HG03565 (cell line): ENCODE measurements at regions not wholly inside any gene's neighbourhood (a gene's known extent, or its start where the extent isn't known, plus 50 kb on each side); places are given as distances from the start of the nearest gene placed in this dataset.
"Not testable (repeated sequence)": the region's sequence is repeated elsewhere in the genome, so short reads cannot be mapped to it uniquely, and the experiment has no call there.

Source experiments
- ATAC-seq: cut with Tn5 transposase; IDR thresholded peaks from one replicate; pipeline ENCODE4 v1.9.1; 2021; ENCODE audit warnings: mild to moderate bottlenecking, moderate library complexity; ENCODE audit not compliant: unreplicated experiment

- ATAC-seq: no peak
Measured at GRCh38 chr9:27800692-27801370, 227.6 kb upstream of the C9orf72 start.

GRCh38 chr9:27801545-27801944 is 228.3 kb upstream of the C9orf72 start:
- ATAC-seq: no peak

DNA sequence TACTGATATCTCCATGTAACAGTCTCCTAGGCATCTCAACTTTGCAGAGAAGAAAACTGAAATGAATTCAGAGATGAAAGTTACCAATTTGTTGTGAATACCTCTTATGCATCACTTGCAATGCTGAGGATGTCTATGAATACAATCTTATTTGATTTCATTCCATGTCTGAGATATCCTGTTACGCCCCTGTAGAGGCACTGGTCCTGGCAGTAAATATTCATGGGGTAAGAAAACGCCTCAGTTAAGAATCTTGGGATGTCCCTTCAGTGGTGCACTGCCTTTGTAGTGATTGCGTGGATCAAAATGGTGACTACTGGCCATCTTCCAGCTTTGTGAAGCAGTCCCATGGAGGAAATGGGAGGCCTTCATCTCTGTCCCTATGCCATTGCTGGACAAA is 229.1 kb upstream of the C9orf72 start:
- no peak for ATAC-seq

DNA sequence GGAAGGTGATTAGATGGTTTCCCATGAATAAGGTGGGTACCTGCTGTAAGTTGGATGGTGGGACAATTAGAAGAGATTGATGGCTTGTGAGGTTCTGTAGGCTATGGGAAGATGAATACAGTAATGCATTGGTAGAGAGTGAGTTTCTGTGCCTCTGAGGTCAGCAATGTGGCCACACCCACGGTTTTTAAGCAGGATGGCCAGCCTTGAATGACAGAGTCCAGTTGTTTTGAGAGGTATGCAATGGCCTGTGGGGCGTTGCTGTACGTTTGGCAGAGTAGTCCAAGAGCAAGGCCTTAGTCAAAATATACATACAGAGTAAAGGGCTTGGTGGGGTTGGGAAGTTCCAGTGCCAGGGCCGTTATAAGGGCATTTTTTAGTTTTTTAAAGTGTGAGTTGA is 235.6 kb upstream of the C9orf72 start:
- ATAC-seq: no peak

GRCh38 chr9:27817747-27818146 is 244.5 kb upstream of the C9orf72 start:
- ATAC-seq: no peak

DNA sequence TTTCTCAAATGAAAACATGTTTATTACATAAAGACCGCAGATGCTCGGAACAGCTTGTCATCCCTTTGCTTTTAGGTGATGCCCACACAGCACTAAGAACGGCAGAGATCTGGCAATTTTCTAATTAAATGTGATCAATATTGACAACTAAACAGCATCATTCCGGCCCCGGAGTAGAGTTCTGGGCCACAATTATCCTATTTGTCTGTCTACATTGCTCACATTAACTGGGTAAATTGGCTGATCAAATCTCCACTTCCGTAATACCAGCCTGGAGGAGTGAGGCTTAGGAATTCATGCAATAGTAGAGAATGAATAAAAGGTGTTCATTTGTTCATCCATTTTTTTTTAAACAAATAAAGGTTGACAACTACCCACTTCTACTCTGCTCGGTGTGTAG is 245.1 kb upstream of the C9orf72 start:
- no peak for ATAC-seq

GRCh38 chr9:27828908-27829307 is 255.6 kb upstream of the C9orf72 start:
- ATAC-seq: no peak

DNA sequence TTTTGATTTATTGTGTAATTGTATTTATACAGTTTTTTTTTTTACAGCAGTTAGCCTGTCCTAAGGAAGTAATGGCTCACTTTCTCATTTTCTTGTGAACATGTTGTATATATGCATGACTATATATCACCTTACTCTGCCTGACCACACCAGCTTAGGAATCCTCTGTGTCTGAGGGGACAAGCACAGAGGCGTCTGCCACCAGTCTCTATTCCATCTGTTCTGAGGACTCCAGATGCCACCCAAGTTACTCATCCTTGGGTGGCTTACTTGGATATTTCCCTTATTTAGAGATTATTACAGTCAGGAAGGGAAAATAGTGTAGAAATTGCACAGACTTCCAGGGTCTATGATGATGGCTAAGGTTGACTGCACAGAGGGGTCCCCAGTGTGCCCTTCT is 256.3 kb upstream of the C9orf72 start:
- no peak for ATAC-seq

DNA sequence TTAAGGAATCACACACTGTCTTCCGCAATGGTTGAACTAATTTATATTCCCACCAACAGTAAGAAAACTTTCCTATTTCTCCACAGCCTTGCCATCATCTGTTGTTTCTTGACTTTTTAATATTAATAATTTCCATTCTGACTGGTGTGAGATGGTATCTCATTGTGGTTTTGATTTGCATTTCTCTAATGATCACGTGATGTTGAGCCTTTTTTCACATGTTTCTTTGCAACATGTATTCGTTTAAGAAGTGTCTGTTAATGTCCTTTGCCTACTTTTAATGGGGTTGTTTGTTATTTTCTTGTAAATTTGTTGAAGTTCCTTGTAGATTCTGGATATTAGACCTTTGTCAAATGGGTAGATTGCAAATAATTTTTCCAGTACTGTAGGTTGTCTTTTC is 258.8 kb upstream of the C9orf72 start:
- ATAC-seq: not testable (repeated sequence)

DNA sequence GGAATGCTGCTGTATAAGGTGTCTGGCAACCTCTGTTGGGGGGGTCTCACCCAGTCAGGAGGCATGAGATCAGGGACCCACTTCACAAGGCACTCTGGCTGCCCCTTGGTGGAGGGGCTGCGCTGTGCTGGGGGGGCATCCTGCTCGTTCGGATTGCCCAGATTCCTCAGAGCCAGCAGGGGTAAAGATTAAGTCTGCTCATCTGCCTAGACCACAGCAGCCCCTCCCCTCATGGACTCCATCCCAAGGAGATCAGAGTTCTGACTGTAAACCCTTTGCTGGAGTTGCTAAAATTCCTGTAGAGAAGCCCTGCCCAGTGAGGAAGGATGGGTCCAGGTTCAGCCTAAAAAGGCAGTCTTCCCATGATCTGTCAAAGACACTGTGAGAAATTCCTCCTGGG is 262.0 kb upstream of the C9orf72 start:
- ATAC-seq: no peak

DNA sequence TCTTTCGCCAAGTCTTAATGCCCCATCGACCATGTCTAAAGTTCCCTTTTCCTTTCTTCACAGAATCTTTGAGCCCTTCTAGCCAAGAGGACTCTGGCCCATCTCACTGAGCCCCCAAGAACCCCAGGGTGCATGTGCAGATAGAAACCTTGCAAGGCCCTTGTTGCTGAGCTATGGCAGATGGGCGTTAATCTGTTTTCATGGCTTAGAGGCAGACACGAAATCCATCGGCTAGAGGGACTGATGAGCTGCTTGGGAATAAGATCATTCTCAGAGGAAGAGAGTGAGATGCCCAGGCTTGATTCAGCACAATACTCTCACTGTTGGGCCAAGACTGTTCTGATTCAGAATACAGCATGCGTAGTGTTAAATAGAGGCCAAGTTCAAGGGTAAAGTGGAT is 262.5 kb upstream of the C9orf72 start:
- no peak for ATAC-seq

DNA sequence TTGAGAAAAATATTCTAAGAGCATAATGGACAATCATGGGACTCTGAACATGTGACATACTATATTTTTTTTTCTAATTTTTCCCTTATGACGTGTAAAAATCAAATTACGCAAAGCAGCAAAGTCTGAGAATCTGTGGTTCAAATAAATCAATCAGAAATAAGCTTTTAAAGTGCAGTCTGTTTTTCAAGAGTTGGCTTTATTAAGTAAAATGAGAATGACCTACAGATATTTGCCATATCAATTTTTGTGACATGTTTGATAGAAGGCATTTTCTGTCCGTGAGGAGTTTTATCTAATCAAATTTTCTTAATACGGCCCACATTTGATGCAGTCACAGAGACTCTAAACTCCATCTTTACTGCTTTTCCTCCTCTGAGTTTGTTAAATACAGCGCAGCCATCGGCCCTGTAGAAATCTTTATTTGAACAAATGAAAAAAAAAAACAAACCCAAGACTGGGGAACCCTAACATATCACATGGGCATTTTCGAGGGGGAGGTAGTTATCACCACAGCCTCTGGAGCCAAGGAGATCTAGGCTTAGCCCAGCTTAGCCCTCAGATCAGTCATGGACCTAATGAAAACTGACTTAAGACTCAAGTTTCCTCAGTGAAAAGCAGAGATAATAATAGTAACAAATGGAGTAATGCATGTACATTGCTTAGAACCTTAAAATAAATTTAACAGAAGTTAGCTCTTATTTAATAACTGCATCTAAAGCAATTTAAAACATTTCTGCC is 263.6 kb upstream of the C9orf72 start:
- no peak for ATAC-seq

DNA sequence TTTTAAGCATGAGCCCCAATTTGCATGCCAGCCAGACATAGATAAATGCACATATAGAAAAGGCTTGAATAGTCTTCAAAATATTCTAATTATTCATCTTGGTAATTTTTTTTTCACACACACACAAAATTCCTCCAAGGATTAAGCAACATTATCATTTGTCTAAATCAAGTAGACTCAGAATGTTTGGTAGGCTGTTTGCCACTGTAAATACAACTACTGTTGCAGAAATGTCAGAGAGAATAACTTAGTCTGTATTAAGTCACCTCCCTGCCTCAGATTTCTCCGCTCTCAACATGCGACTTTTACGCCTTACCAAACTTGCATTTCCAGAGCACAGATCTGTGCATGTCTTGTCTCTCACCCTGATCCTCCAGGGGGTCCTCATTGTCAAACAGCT is 265.6 kb upstream of the C9orf72 start:
- no peak for ATAC-seq

DNA sequence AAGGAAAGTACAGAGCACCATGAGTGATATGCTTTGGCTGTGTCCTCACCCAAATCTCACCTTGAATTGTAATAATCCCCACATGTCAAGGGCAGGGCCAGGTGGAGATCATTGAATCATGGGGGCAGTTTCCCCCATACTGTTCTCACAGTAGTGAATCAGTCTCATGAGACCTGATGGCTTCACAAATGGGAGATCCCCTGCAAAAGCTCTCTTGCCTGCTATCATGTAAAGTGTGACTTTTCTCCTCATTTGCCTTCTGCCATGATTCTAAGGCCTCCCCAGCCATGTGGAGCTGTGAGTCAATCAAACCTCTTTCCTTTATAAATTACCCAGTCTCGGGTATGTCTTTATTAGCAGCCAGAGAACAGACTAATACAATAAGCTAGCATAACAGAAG is 266.5 kb upstream of the C9orf72 start:
- not testable (repeated sequence) for ATAC-seq

DNA sequence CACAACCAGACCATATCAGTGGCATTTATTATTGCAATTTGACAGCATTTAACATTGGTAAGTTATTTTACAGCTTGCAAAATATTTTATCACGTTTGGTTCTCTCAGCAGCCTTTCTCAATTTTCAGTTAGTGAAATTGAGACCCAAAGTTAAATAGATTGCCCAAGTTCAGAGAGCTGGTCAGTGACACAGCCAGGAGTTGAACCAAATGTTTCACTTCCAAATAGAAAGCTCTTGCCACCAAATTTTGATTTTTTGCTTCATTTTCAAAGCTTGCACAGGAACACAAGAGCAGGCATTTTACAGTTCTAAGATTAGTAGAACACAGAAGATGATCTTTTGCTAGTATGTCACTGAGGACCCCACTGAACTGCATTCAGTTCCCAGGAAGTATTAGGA is 271.5 kb upstream of the C9orf72 start:
- no peak for ATAC-seq

GRCh38 chr9:27847380-27847779 is 274.1 kb upstream of the C9orf72 start:
- no peak for ATAC-seq

- no peak for ATAC-seq
Measured at GRCh38 chr9:27847818-27848217, 274.5 kb upstream of the C9orf72 start.

DNA sequence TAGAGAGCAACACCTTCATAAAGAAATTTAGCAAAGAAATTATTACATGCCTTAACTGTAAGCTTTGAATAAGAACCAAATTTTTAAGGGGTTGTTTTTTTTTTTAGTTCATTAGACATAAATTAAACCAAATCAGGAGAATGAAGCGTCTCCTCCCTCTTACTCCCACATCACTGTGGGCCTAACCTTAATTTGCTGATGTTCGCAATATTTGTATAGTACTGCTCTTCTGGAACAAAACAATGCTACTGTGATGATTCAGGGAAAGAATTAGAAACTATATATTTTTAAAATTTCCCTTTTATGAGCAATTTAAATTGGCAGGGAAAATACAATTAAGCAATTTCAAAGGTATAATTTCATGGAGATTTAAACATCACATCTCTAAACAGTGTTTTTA is 275.0 kb upstream of the C9orf72 start:
- ATAC-seq: no peak

- ATAC-seq: no peak
Measured at GRCh38 chr9:27851858-27852257, 278.6 kb upstream of the C9orf72 start.

GRCh38 chr9:27853529-27853928 is 280.2 kb upstream of the C9orf72 start:
- ATAC-seq: no peak

- ATAC-seq: no peak
Measured at GRCh38 chr9:27856054-27856453, 282.8 kb upstream of the C9orf72 start.

DNA sequence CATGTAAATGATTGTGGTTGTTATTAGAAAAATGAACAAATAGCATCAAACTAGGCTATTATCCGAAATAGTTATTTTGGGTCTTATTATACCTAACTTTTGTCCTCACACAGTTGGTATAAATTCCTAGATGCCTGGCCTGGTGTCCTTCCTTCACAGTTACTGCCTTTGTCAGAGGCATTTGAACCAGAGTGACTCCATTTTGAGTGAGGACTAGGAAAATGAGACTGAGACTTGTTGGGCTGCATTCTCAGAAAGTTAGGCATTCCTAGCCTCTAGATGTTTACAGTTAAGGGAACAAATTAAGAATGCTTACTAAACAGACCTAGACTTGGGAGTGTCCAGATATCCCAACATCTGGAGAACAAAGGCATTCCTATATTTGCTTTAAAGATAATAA is 283.5 kb upstream of the C9orf72 start:
- no peak for ATAC-seq

DNA sequence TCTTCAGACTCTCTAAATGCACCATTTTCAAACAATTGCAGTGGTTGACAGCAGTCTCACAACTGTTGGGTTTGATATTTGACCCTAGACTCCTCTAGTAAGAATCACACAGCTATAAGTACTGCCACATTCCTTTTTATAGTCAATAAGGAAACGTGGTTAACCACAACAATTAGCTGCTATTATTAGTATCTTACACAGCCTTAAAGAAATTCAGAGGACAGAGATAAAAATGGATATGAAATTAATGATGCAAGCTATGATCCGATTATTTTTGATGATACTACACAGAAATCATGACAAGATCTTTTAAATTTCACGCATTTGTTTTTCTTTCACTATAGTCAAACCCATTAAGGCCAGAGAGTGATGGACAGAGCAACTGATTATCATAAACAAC is 288.6 kb upstream of the C9orf72 start:
- no peak for ATAC-seq
